Astrocyte of the hippocampus (primary cell): ENCODE measurements at regions not wholly inside any gene's neighbourhood (a gene's known extent, or its start where the extent isn't known, plus 50 kb on each side); places are given as distances from the start of the nearest gene placed in this dataset.

Experiments used
- DNase-seq: peaks from one replicate; pipeline ENCODE4 v3.0.0; 2011; ENCODE audit warnings: low read depth, low spot score

GRCh38 chr2:133666621-133667020 is 98.4 kb upstream of the NCKAP5 start:
- DNase-seq: no peak

GRCh38 chr2:133667085-133667484 is 98.8 kb upstream of the NCKAP5 start:
- DNase-seq: no peak

- no peak for DNase-seq
Measured at GRCh38 chr2:133667968-133668367, 99.7 kb upstream of the NCKAP5 start.

DNA sequence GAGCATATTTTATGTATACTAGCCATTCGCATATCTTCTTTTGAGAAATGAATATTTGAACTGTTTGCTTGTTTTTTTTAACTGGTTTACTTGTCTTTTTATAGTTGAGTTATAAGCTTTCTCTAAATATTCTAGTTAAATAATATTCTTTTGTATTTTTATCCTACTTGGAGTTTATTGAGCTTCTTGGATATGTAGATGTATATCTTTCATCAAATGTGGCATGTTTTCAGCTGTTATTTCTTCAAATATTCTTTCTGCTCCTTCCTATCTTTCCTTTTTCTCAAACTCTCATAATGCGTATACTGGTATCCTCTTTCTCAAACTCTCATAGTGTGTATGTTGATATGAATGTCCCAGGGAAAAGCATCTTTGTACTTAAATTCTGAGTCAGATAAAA is 100.3 kb upstream of the NCKAP5 start:
- no peak for DNase-seq

DNA sequence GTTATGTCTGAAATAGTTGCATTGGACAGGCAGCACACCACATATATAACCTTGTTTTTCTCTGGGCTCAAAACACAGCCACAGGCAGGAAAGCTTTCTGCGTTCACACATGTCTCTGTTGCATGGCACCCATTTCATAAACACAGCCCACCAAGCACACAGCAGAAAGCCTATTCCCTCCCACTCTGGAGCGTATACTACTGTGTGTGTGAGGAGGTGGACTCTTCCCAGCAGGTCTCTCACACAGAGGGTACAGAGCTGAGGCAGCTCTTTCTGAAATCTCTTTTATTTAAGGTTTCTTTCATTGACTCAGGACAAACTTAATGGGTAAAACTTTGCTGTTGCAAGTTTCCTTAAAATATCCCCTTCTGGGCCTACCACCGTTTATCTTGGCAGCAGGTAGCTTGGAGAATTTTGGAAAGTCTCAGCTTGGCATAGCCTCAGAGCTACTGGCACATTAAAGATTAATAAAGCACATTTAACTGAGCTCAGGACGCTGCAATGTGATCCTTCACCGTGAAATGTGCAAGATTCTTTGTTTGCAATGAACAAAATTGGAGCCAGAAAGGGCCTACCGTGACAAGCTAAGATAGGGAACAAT is 105.1 kb upstream of the NCKAP5 start:
- DNase-seq: peak; percentile 40

GRCh38 chr2:133674066-133674432 is 105.8 kb upstream of the NCKAP5 start:
- no peak for DNase-seq

DNA sequence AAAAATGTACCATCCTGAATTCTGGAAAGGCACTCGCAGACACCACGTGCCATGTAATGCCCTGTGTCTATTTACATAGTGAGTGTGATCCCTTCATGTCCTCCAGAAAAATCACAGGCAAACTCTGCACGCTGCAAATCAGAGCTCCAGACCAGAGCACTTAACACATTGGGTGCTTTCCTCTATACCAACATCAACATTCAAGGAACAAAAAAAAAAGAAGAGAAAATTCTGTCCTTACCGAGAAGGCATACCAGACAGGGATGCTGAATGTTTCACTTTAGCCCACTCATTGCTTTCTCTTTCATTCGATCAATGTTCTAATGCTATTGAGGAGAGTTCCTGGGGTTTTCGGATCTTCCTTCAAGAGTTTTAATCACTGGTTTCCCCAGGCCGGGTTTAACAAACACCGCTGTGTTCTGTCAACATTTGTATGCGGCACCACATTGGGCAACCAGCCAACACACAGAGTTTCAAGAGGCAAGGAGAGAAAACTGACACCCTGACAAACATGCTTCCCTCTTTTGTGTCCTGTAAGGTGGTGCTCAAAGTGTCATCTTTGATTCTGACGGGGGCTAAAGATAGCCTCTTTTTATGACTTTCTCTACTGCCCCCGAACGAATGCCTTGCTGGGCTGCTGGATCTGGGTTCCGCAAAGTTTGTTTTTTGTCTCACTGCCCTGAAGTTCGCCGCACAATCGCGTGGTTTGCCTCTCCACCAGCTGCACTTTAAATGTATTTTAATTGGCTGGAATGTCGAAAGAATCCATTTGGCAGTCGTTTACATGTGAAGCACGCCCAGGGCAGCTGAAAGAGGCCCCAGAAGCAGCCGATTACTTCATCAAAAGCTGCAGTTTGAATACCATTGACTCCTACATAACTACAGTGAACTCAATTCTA is 106.4 kb upstream of the NCKAP5 start:
- DNase-seq: peak; percentile 91

DNA sequence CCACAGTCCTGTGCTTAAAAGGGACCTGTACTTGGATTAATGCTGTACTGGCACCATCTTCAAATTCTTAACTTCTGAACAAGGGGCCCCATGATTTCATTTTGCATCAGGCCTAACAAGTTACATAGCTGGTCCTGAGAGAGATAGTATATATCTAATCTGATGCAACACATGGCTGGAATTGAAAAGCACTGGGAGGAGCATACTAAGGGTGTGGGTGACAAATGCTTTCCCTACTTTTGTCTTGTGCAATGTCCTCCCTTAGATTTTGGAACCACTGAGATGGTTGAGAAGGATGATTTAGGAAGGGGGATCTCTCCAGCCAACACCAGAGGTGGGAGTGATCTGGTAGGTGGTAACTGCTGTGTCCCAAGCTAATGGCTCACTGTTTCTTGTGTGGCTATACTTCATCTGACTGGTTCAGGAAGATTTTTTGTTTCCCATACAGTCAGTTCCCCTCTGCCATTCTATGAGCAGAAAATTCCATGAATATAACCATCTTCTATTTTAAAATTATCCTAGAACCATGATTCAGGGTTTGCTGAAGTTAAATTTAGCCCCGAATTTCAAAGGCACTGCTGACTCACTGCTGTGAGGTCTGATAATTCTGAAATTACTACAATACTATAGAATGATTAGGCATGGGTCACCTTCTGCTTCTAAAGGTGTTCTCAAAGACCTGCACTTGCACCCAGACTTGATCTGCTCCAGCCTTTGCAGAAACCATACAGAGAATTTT is 108.3 kb upstream of the NCKAP5 start:
- DNase-seq: no peak

DNA sequence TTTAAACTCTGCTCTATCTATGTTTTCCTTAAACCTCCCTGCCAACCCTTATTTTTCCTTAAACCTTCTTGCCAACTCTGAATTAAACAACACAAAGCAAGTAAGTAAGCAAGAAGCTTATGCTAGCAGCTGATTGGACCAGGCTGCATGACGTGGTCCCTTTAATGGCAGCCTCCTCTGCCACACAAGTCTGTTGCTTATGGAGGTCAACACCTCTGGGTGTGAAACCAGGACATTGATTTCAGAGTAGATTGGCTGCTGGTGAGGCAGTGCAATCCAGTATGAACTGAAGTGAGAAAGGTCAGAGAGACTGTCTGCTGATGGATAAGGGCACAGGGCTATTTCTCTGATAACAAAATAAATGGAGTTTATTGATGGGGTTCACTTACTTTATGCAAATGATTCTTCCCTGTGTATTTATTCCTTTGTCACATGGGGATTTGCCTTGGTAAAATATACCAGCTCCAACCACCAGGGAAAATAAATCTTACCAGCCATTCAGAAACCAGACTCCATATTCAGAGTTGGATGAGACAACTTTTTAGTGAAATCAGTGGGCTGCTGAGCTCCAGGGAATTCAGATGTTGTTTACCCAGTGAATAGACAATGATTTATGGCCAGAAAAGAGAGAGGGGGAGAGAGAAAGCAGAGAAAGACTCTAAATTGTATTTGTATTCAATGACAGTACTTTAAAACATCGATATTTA is 112.2 kb upstream of the NCKAP5 start:
- DNase-seq: no peak

DNA sequence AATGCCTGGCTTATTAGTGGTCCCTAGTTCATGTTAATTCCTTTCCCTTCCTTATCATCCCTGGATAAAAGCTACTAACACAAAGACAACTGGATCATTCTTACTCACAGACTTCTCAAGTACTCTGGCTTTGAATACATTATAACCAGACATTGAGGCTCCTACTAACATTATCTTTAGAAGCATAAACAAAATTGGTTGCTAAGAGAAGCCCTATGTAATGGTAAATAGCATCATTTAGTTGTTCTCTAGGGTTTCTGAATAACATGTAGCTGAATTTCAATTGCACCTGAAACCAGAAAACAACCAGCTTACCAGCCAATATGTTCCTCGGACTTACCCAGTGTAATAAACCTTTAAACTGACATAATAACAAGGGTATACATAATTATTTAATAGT is 114.1 kb upstream of the NCKAP5 start:
- DNase-seq: no peak

DNA sequence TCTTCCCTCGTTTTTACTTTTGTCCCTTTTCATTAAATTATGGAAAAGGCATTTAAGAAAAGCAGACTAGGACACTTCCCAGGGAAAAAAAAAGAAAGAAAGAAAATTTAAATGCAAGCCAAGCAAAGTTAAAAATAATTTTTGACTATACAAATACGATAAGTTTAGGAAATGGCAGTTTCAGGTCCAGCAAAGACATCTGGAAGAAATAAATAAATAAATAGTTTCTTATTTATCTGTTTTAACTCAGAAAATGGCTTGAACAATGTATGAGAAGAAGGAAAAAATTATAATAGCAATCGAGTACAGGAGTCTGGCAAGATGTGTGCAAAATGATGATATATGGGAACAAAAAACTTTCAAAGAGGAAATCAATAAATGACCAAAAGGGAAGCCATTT is 114.6 kb upstream of the NCKAP5 start:
- no peak for DNase-seq

- no peak for DNase-seq
Measured at GRCh38 chr2:133685636-133686215, 117.5 kb upstream of the NCKAP5 start.

- no peak for DNase-seq
Measured at GRCh38 chr2:133690780-133691179, 122.5 kb upstream of the NCKAP5 start.

GRCh38 chr2:133691336-133691735 is 123.1 kb upstream of the NCKAP5 start:
- no peak for DNase-seq

DNA sequence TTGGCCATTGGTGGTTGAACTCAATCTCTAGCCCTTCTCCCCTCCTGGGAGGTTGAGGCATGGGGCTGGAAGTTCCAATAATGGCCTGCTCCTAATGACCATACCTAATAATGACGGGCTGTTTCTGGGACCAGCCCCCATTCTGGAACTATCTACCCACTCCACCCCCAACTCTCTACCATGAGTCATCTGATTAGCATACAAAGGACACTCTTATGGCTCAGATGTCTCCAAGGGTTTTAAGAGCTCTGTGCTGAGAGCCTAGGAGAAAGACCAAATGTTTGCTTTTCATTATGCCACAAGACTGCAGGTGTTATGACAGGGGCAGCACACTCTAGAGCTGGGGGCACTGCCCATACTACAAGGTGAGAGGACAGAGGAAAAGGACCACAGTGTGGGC is 137.0 kb upstream of the NCKAP5 start:
- DNase-seq: no peak

- no peak for DNase-seq
Measured at GRCh38 chr2:133710613-133711012, 142.3 kb upstream of the NCKAP5 start.

- DNase-seq: no peak
Measured at GRCh38 chr2:133711201-133711600, 142.9 kb upstream of the NCKAP5 start.

GRCh38 chr2:133711806-133712205 is 143.5 kb upstream of the NCKAP5 start:
- DNase-seq: no peak

GRCh38 chr2:133712369-133712768 is 144.1 kb upstream of the NCKAP5 start:
- no peak for DNase-seq

- no peak for DNase-seq
Measured at GRCh38 chr2:133713049-133713580, 144.9 kb upstream of the NCKAP5 start.

DNA sequence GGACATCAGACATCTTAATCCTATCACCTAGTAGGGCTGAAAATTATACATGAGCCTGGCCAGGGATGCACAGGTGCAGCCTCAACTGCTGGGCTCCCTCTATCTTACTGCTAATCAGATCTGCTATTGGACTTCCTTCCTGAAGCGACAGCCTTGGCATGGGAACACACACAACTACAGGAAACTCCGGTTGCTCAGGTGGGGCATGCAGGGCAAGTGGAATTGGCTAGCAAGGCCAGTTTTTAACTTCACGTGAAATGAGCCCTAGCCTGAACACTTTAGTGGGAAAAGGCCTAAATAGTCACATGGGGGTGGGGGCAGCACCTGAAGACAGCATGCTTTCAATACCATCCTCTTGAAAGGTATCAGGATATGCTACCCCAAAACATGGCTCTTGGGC is 147.9 kb upstream of the NCKAP5 start:
- DNase-seq: no peak
